WTC11 (cell line): ENCODE measurements at regions not wholly inside any gene's neighbourhood (a gene's known extent, or its start where the extent isn't known, plus 50 kb on each side); places are given as distances from the start of the nearest gene placed in this dataset.

Experiments used
- ATAC-seq: fragments of 200-7000 bp; cut with Tn5 transposase; 2 replicates; pipeline ENCODE4 v1.10.0; 2021; ENCODE audit warnings: mild to moderate bottlenecking, moderate library complexity
- CTCF ChIA-PET: fragments of 300-600 bp; sonication (Branson Sonifier 250); formaldehyde crosslinking; loops from one replicate; lab custom pipeline; 2021; ENCODE audit warnings: antibody characterized with exemption; lab: Charles Lee
- POLR2A ChIA-PET: fragments of 350-600 bp; sonication (Branson Sonifier 250); formaldehyde crosslinking; loops from one replicate; lab custom pipeline; 2021; ENCODE audit warnings: antibody characterized with exemption; lab: Charles Lee
- DNase-seq: peaks from one replicate; pipeline ENCODE4 v3.0.0; 2021; ENCODE audit warnings: low spot score
- H3K27ac Mint-ChIP-seq: 2 replicates; pipeline ENCODE4 v1.8.0; 2021; ENCODE audit warnings: mixed read lengths
- H3K27me3 Mint-ChIP-seq: 2 replicates; pipeline ENCODE4 v1.8.0; 2021; ENCODE audit warnings: low read depth, mild to moderate bottlenecking, moderate library complexity, mixed read lengths
- H3K36me3 Mint-ChIP-seq: 2 replicates; pipeline ENCODE4 v1.8.0; 2021; ENCODE audit warnings: mixed read lengths
- H3K4me1 Mint-ChIP-seq: 2 replicates; pipeline ENCODE4 v1.8.0; 2022; ENCODE audit warnings: mixed read lengths
- H3K4me3 Mint-ChIP-seq: 2 replicates; pipeline ENCODE4 v1.8.0; 2021; ENCODE audit warnings: mild to moderate bottlenecking, moderate library complexity, mixed read lengths
- H3K9me3 Mint-ChIP-seq: 2 replicates; pipeline ENCODE4 v1.8.0; 2021; ENCODE audit warnings: mixed read lengths
- ATF1 ChIP-seq: sonication (generic); formaldehyde crosslinking; IDR thresholded peaks from 2 replicates; pipeline ENCODE4 v1.8.1; 2023; ENCODE audit warnings: mild to moderate bottlenecking, moderate library complexity, missing genetic modification reagents
- FOXP1 ChIP-seq: sonication (generic); formaldehyde crosslinking; IDR thresholded peaks from 2 replicates; pipeline ENCODE4 v1.8.0; 2022; ENCODE audit warnings: missing genetic modification reagents, mild to moderate bottlenecking, moderate library complexity, borderline replicate concordance
- GABPB1 ChIP-seq: sonication (generic); formaldehyde crosslinking; IDR thresholded peaks from 2 replicates; pipeline ENCODE4 v1.8.1; 2023; ENCODE audit warnings: mild to moderate bottlenecking, missing genetic modification reagents
- MXD4 ChIP-seq: fragments of 250-450 bp; sonication (Bioruptor Pico); IDR thresholded peaks from 2 replicates; pipeline ENCODE4 v1.8.0; 2021; ENCODE audit warnings: mild to moderate bottlenecking, moderate library complexity, borderline replicate concordance
- NR2C2 ChIP-seq: sonication (generic); formaldehyde crosslinking; IDR thresholded peaks from 2 replicates; pipeline ENCODE4 v1.8.0; 2022; ENCODE audit warnings: mild to moderate bottlenecking, missing genetic modification reagents
- TEAD1 ChIP-seq: sonication (generic); formaldehyde crosslinking; IDR thresholded peaks from 2 replicates; pipeline ENCODE4 v1.8.0; 2022; ENCODE audit warnings: mild to moderate bottlenecking, missing genetic modification reagents
- ZNF121 ChIP-seq: sonication (generic); formaldehyde crosslinking; IDR thresholded peaks from 2 replicates; pipeline ENCODE4 v1.8.0; 2023; ENCODE audit warnings: missing genetic modification reagents
- ZNF317 ChIP-seq: sonication (generic); formaldehyde crosslinking; IDR thresholded peaks from 2 replicates; pipeline ENCODE4 v1.8.1; 2023; ENCODE audit warnings: low read depth, mild to moderate bottlenecking, moderate library complexity, missing genetic modification reagents, borderline replicate concordance
- ZNF396 ChIP-seq: fragments of 250-450 bp; sonication (Bioruptor Pico); IDR thresholded peaks from 2 replicates; pipeline ENCODE4 v1.8.0; 2021; ENCODE audit warnings: mild to moderate bottlenecking, moderate library complexity, borderline replicate concordance
- TF ChIP-seq, protein P1 (sequence below): sonication (generic); formaldehyde crosslinking; IDR thresholded peaks from 2 replicates; pipeline ENCODE4 v1.8.0; 2023; ENCODE audit warnings: missing genetic modification reagents, mild to moderate bottlenecking, borderline replicate concordance
- TF ChIP-seq, protein P2 (sequence below): sonication (generic); formaldehyde crosslinking; IDR thresholded peaks from 2 replicates; pipeline ENCODE4 v1.8.1; 2022; ENCODE audit warnings: missing genetic modification reagents, borderline replicate concordance
- TF ChIP-seq, protein P3 (sequence below): fragments of 200-600 bp; IDR thresholded peaks from 2 replicates; pipeline ENCODE4 v1.8.0; 2022; ENCODE audit warnings: antibody characterized with exemption
- TF ChIP-seq, protein P4 (sequence below): sonication (generic); formaldehyde crosslinking; IDR thresholded peaks from 2 replicates; pipeline ENCODE4 v1.8.1; 2023; ENCODE audit warnings: mild to moderate bottlenecking, missing genetic modification reagents
- TF ChIP-seq, protein P5 (sequence below): sonication (generic); formaldehyde crosslinking; conservative IDR thresholded peaks from 2 replicates; pipeline ENCODE4 v1.8.1; 2023; ENCODE audit warnings: mild to moderate bottlenecking, low read depth, missing genetic modification reagents, moderate library complexity

DNA sequence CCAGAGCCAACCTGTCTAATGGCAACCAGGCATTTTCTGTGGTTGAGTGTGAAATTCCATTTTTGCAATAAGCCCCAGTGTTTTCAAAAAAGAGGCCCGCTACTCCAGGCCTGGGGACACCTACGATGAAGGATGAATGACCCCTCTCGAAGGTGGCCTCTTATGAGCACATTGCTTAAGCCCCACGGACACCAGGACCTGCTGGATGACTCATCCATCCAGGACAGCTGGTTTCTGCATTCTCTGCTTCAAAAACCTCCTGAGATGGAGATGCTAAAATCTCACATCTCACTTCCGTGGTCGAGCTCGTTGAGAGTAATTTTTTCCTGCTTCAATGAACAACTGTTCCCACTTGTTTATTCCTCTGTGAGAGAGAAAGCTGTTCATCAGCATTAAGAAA, 150.2 kb upstream of the FZD8 start:
- Mint-ChIP-seq H3K27ac (no peak overlapping the region), H3K4me3 (no peak overlapping the region), H3K36me3 (peaks cover 8% of the 10 kb centered on the region), H3K4me1 (no peaks in the 10 kb centered on the region), H3K9me3 (peaks cover 10% of the 10 kb centered on the region), H3K27me3 (no peaks in the 10 kb centered on the region; the same call in 1 of the 2 replicates)
- ChIA-PET POLR2A (no interaction called here), CTCF (no interaction called here)
- DNase-seq (no peak), ATAC-seq (no peak)
- TF ChIP-seq, protein P1, sequence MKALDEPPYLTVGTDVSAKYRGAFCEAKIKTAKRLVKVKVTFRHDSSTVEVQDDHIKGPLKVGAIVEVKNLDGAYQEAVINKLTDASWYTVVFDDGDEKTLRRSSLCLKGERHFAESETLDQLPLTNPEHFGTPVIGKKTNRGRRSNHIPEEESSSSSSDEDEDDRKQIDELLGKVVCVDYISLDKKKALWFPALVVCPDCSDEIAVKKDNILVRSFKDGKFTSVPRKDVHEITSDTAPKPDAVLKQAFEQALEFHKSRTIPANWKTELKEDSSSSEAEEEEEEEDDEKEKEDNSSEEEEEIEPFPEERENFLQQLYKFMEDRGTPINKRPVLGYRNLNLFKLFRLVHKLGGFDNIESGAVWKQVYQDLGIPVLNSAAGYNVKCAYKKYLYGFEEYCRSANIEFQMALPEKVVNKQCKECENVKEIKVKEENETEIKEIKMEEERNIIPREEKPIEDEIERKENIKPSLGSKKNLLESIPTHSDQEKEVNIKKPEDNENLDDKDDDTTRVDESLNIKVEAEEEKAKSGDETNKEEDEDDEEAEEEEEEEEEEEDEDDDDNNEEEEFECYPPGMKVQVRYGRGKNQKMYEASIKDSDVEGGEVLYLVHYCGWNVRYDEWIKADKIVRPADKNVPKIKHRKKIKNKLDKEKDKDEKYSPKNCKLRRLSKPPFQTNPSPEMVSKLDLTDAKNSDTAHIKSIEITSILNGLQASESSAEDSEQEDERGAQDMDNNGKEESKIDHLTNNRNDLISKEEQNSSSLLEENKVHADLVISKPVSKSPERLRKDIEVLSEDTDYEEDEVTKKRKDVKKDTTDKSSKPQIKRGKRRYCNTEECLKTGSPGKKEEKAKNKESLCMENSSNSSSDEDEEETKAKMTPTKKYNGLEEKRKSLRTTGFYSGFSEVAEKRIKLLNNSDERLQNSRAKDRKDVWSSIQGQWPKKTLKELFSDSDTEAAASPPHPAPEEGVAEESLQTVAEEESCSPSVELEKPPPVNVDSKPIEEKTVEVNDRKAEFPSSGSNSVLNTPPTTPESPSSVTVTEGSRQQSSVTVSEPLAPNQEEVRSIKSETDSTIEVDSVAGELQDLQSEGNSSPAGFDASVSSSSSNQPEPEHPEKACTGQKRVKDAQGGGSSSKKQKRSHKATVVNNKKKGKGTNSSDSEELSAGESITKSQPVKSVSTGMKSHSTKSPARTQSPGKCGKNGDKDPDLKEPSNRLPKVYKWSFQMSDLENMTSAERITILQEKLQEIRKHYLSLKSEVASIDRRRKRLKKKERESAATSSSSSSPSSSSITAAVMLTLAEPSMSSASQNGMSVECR (CRISPR knock-in tag): no peak
- TF ChIP-seq, protein P2, sequence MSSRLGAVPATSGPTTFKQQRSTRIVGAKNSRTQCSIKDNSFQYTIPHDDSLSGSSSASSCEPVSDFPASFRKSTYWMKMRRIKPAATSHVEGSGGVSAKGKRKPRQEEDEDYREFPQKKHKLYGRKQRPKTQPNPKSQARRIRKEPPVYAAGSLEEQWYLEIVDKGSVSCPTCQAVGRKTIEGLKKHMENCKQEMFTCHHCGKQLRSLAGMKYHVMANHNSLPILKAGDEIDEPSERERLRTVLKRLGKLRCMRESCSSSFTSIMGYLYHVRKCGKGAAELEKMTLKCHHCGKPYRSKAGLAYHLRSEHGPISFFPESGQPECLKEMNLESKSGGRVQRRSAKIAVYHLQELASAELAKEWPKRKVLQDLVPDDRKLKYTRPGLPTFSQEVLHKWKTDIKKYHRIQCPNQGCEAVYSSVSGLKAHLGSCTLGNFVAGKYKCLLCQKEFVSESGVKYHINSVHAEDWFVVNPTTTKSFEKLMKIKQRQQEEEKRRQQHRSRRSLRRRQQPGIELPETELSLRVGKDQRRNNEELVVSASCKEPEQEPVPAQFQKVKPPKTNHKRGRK: no peak
- no peak for TF ChIP-seq ZNF121 (CRISPR knock-in tag)

DNA sequence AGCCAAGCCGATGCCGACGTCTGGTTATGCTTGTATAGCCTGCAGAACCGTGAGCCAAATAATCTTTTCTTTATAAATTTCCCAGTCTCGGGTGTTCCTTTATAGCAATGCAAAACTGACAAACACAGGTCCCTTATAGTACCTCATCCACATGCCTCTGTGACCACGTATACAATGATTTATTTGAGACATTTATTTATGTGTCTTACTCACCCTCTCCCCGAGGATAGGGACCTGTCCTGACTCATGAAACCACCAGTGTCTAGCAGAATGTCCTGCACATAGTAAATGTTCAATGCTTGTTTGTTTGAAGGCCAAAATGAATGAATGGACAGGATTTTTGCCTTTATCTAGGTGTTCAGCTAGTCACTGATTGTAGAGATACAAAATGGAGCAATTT, 147.9 kb upstream of the FZD8 start:
- Mint-ChIP-seq H3K9me3 (peaks cover 30% of the 10 kb centered on the region), H3K27ac (no peak overlapping the region), H3K27me3 (no peaks in the 10 kb centered on the region), H3K4me3 (no peak overlapping the region), H3K36me3 (peaks cover 18% of the 10 kb centered on the region), H3K4me1 (no peaks in the 10 kb centered on the region)
- ChIA-PET POLR2A (no interaction called here), CTCF (no interaction called here)
- DNase-seq (no peak), ATAC-seq (no peak)
- TF ChIP-seq ZNF396 (CRISPR knock-in tag): no peak
- no peak for TF ChIP-seq ATF1
- TF ChIP-seq, protein P3, sequence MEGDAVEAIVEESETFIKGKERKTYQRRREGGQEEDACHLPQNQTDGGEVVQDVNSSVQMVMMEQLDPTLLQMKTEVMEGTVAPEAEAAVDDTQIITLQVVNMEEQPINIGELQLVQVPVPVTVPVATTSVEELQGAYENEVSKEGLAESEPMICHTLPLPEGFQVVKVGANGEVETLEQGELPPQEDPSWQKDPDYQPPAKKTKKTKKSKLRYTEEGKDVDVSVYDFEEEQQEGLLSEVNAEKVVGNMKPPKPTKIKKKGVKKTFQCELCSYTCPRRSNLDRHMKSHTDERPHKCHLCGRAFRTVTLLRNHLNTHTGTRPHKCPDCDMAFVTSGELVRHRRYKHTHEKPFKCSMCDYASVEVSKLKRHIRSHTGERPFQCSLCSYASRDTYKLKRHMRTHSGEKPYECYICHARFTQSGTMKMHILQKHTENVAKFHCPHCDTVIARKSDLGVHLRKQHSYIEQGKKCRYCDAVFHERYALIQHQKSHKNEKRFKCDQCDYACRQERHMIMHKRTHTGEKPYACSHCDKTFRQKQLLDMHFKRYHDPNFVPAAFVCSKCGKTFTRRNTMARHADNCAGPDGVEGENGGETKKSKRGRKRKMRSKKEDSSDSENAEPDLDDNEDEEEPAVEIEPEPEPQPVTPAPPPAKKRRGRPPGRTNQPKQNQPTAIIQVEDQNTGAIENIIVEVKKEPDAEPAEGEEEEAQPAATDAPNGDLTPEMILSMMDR: no peak
- TF ChIP-seq TEAD1 (CRISPR knock-in tag): no peak
- TF ChIP-seq, protein P4, sequence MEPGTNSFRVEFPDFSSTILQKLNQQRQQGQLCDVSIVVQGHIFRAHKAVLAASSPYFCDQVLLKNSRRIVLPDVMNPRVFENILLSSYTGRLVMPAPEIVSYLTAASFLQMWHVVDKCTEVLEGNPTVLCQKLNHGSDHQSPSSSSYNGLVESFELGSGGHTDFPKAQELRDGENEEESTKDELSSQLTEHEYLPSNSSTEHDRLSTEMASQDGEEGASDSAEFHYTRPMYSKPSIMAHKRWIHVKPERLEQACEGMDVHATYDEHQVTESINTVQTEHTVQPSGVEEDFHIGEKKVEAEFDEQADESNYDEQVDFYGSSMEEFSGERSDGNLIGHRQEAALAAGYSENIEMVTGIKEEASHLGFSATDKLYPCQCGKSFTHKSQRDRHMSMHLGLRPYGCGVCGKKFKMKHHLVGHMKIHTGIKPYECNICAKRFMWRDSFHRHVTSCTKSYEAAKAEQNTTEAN (CRISPR knock-in tag): no peak
- TF ChIP-seq GABPB1: no peak
- TF ChIP-seq MXD4 (CRISPR knock-in tag): no peak
- no peak for TF ChIP-seq ZNF317 (CRISPR knock-in tag)
- no peak for TF ChIP-seq FOXP1 (CRISPR knock-in tag)
- TF ChIP-seq, protein P5, sequence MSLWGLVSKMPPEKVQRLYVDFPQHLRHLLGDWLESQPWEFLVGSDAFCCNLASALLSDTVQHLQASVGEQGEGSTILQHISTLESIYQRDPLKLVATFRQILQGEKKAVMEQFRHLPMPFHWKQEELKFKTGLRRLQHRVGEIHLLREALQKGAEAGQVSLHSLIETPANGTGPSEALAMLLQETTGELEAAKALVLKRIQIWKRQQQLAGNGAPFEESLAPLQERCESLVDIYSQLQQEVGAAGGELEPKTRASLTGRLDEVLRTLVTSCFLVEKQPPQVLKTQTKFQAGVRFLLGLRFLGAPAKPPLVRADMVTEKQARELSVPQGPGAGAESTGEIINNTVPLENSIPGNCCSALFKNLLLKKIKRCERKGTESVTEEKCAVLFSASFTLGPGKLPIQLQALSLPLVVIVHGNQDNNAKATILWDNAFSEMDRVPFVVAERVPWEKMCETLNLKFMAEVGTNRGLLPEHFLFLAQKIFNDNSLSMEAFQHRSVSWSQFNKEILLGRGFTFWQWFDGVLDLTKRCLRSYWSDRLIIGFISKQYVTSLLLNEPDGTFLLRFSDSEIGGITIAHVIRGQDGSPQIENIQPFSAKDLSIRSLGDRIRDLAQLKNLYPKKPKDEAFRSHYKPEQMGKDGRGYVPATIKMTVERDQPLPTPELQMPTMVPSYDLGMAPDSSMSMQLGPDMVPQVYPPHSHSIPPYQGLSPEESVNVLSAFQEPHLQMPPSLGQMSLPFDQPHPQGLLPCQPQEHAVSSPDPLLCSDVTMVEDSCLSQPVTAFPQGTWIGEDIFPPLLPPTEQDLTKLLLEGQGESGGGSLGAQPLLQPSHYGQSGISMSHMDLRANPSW (CRISPR knock-in tag): no peak
- no peak for TF ChIP-seq NR2C2
